DOHH2 (cell line): ENCODE measurements at regions not wholly inside any gene's neighbourhood (a gene's known extent, or its start where the extent isn't known, plus 50 kb on each side); places are given as distances from the start of the nearest gene placed in this dataset.

ENCODE experiments used
- EZH2phosphoT487 ChIP-seq: fragments of 200-600 bp; sonication (generic); IDR thresholded peaks from 2 replicates; pipeline ENCODE4 v1.6.1; 2017; ENCODE audit warnings: borderline replicate concordance, mild to moderate bottlenecking, antibody characterized with exemption, low read length, moderate library complexity, mixed read lengths
- TF ChIP-seq, protein P1 (sequence below): fragments of 200-600 bp; sonication (generic); IDR thresholded peaks from one replicate; pipeline ENCODE4 v1.5.1; 2014; ENCODE audit warnings: antibody characterized with exemption, mild to moderate bottlenecking, low read depth, low read length; ENCODE audit not compliant: poor library complexity, severe bottlenecking

DNA sequence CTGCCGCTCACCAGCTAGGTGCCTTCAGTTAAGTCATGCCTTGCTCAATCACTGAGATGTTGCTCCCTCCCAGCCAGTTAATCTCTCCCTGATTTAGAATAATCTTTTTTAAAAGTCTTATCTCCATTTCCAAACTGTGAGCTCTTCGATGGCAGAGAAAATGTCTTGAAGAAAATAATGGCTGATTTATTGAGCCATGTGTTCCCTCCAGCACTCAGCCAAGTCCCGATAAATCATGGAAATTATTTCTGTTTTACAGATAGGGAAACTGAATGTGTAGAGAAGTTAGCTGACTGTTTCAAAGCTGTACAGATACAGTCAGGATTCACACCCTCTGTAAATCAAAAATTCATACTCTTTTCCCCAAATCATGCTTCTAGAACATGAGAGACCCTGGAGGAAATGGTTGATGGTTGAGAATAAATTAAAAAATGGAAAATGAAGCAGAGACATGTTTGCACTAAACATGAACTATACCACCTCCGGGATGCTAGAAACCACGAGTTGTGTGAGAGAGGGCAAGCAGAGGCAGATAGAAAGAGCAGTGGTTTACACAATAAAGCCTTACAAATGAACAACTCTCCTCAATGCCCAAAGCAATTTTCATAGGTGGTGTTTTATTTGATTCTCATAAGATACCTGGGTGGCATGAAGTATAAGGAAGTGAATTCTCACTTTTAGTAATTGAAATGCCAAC, 376.4 kb downstream of the PLPP3 start:
- TF ChIP-seq, protein P1, sequence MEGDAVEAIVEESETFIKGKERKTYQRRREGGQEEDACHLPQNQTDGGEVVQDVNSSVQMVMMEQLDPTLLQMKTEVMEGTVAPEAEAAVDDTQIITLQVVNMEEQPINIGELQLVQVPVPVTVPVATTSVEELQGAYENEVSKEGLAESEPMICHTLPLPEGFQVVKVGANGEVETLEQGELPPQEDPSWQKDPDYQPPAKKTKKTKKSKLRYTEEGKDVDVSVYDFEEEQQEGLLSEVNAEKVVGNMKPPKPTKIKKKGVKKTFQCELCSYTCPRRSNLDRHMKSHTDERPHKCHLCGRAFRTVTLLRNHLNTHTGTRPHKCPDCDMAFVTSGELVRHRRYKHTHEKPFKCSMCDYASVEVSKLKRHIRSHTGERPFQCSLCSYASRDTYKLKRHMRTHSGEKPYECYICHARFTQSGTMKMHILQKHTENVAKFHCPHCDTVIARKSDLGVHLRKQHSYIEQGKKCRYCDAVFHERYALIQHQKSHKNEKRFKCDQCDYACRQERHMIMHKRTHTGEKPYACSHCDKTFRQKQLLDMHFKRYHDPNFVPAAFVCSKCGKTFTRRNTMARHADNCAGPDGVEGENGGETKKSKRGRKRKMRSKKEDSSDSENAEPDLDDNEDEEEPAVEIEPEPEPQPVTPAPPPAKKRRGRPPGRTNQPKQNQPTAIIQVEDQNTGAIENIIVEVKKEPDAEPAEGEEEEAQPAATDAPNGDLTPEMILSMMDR = no peak
- TF ChIP-seq EZH2phosphoT487 = no peak
